Sigmoid colon (tissue), 4 donors: ENCODE measurements at regions not wholly inside any gene's neighbourhood (a gene's known extent, or its start where the extent isn't known, plus 50 kb on each side); places are given as distances from the start of the nearest gene placed in this dataset.

ENCODE experiments used
- EP300 ChIP-seq, 4 donors: sonication (generic); formaldehyde crosslinking; IDR thresholded peaks; one replicate each; pipeline ENCODE4 v1.6.1; 2017; ENCODE audit warnings: antibody characterized with exemption in 4 of 4
- POLR2A ChIP-seq, 2 donors: fragments of 450-650 bp; IDR thresholded peaks; one replicate each; pipeline ENCODE4 v1.6.1; 2016; ENCODE audit warnings: antibody characterized with exemption in 2 of 2, mild to moderate bottlenecking in 2 of 2, moderate library complexity in 2 of 2
- POLR2AphosphoS5 ChIP-seq, 4 donors: sonication (generic); formaldehyde crosslinking; IDR thresholded peaks; one replicate each; pipeline ENCODE4 v1.6.1; 2017; ENCODE audit warnings: antibody characterized with exemption in 4 of 4
- TF ChIP-seq, protein P1 (sequence below), 4 experiments: fragments of 450-650 bp in 3 of 4; fragments of 200-600 bp in 1 of 4; IDR thresholded peaks; one replicate each; pipeline ENCODE4 v1.5.1; 2016 to 2019; ENCODE audit warnings: antibody characterized with exemption in 4 of 4, mild to moderate bottlenecking in 3 of 4, moderate library complexity in 2 of 4

GRCh38 chr4:45100956-45101818, 374.8 kb upstream of the GNPDA2 start:
- TF ChIP-seq, protein P1, sequence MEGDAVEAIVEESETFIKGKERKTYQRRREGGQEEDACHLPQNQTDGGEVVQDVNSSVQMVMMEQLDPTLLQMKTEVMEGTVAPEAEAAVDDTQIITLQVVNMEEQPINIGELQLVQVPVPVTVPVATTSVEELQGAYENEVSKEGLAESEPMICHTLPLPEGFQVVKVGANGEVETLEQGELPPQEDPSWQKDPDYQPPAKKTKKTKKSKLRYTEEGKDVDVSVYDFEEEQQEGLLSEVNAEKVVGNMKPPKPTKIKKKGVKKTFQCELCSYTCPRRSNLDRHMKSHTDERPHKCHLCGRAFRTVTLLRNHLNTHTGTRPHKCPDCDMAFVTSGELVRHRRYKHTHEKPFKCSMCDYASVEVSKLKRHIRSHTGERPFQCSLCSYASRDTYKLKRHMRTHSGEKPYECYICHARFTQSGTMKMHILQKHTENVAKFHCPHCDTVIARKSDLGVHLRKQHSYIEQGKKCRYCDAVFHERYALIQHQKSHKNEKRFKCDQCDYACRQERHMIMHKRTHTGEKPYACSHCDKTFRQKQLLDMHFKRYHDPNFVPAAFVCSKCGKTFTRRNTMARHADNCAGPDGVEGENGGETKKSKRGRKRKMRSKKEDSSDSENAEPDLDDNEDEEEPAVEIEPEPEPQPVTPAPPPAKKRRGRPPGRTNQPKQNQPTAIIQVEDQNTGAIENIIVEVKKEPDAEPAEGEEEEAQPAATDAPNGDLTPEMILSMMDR (IDR thresholded peaks at IDR 0.05), result no peak
- TF ChIP-seq POLR2A (IDR thresholded peaks at IDR 0.05) (no peak), POLR2AphosphoS5 (IDR thresholded peaks at IDR 0.05) (no peak), EP300 (IDR thresholded peaks at IDR 0.05) (no peak)
